GM23338 (cell line): ENCODE measurements at regions not wholly inside any gene's neighbourhood (a gene's known extent, or its start where the extent isn't known, plus 50 kb on each side); places are given as distances from the start of the nearest gene placed in this dataset.
A peak's percentile ranks its signal among the peaks of the same experiment; 100 is the strongest.

Source experiments
- ATAC-seq: fragments of 200-7000 bp; cut with Tn5 transposase; 3 replicates; pipeline ENCODE4 v1.9.1; 2020
- DNase-seq: peaks from one replicate; pipeline ENCODE4 v3.0.0-alpha.2; 2015; ENCODE audit warnings: low spot score
- H2AFZ ChIP-seq: fragments of 200-600 bp; sonication (generic); 2 replicates; pipeline ENCODE4 v1.8.0; 2016; ENCODE audit warnings: antibody characterized with exemption, mild to moderate bottlenecking, moderate library complexity
- H3F3A ChIP-seq: fragments of 200-600 bp; sonication (generic); replicated peaks from 2 replicates; pipeline ENCODE4 v1.8.0; 2017; ENCODE audit warnings: antibody characterized with exemption, mixed run types, low read depth
- H3K27ac ChIP-seq: fragments of 200-600 bp; sonication (generic); 2 replicates; pipeline ENCODE4 v1.6.1; 2016; ENCODE audit warnings: low read depth
- H3K27me3 ChIP-seq: fragments of 200-600 bp; sonication (generic); 2 replicates; pipeline ENCODE4 v1.8.0; 2016; ENCODE audit warnings: mild to moderate bottlenecking, mixed run types, moderate library complexity; ENCODE audit not compliant: insufficient read depth
- H3K36me3 ChIP-seq: fragments of 200-600 bp; sonication (generic); 2 replicates; pipeline ENCODE4 v1.8.0; 2016; ENCODE audit warnings: mild to moderate bottlenecking; ENCODE audit not compliant: insufficient read depth
- H3K4me1 ChIP-seq: fragments of 200-600 bp; sonication (generic); 2 replicates; pipeline ENCODE4 v1.8.0; 2016; ENCODE audit warnings: mild to moderate bottlenecking, moderate library complexity; ENCODE audit not compliant: insufficient read depth
- H3K4me2 ChIP-seq: fragments of 200-600 bp; sonication (generic); 2 replicates; pipeline ENCODE4 v1.7.1; 2017; ENCODE audit warnings: mixed run types
- H3K4me3 ChIP-seq: fragments of 200-600 bp; sonication (generic); 2 replicates; pipeline ENCODE4 v1.6.1; 2016; ENCODE audit warnings: mixed run types
- H3K79me2 ChIP-seq: fragments of 200-600 bp; sonication (generic); replicated peaks from 2 replicates; pipeline ENCODE4 v1.8.0; 2017; ENCODE audit warnings: mild to moderate bottlenecking; ENCODE audit not compliant: insufficient read depth
- H3K9me2 ChIP-seq: fragments of 200-600 bp; sonication (generic); 2 replicates; pipeline ENCODE4 v1.8.0; 2017; ENCODE audit not compliant: insufficient read depth
- H4K20me1 ChIP-seq: fragments of 200-600 bp; sonication (generic); replicated peaks from 2 replicates; pipeline ENCODE4 v1.8.0; 2017; ENCODE audit warnings: mild to moderate bottlenecking; ENCODE audit not compliant: insufficient read depth
- H3K27ac Mint-ChIP-seq: 2 replicates; pipeline ENCODE4 v1.8.0; 2020; ENCODE audit warnings: inconsistent platforms, mild to moderate bottlenecking, moderate library complexity, mixed read lengths
- H3K27me3 Mint-ChIP-seq: 3 replicates; pipeline ENCODE4 v1.8.0; 2022; ENCODE audit warnings: low read depth, mild to moderate bottlenecking, moderate library complexity, mixed read lengths, inconsistent platforms; ENCODE audit not compliant: insufficient read depth, poor library complexity
- H3K36me3 Mint-ChIP-seq: 3 replicates; pipeline ENCODE4 v1.8.0; 2021; ENCODE audit warnings: low read depth, mild to moderate bottlenecking, inconsistent platforms, moderate library complexity, mixed read lengths
- H3K4me1 Mint-ChIP-seq: 3 replicates; pipeline ENCODE4 v1.8.0; 2020; ENCODE audit warnings: mild to moderate bottlenecking, inconsistent platforms, mixed read lengths
- H3K4me3 Mint-ChIP-seq: 3 replicates; pipeline ENCODE4 v1.8.0; 2021; ENCODE audit warnings: moderate library complexity, mild to moderate bottlenecking, inconsistent platforms, mixed read lengths
- H3K9me3 Mint-ChIP-seq: 3 replicates; pipeline ENCODE4 v1.8.0; 2020; ENCODE audit warnings: moderate library complexity, mild to moderate bottlenecking, inconsistent platforms, mixed read lengths
- CREB1 ChIP-seq: fragments of 250-450 bp; sonication (Bioruptor Pico); IDR thresholded peaks from 2 replicates; pipeline ENCODE4 v1.5.0; 2020; ENCODE audit warnings: low read depth, mild to moderate bottlenecking, moderate library complexity
- JUNB ChIP-seq: IDR thresholded peaks from one replicate; pipeline ENCODE4 v1.6.1; 2016; ENCODE audit warnings: antibody characterized with exemption; ENCODE audit not compliant: unreplicated experiment
- NANOG ChIP-seq: IDR thresholded peaks from 2 replicates; pipeline ENCODE4 v1.6.1; 2016; ENCODE audit warnings: antibody characterized with exemption, borderline replicate concordance
- POLR2AphosphoS5 ChIP-seq: IDR thresholded peaks from 2 replicates; pipeline ENCODE4 v1.6.1; 2016; ENCODE audit warnings: antibody characterized with exemption, low read depth
- REST ChIP-seq: IDR thresholded peaks from one replicate; pipeline ENCODE4 v1.6.1; 2018; ENCODE audit warnings: antibody characterized with exemption; ENCODE audit not compliant: unreplicated experiment
- STAT1 ChIP-seq: IDR thresholded peaks from one replicate; pipeline ENCODE4 v1.6.1; 2016; ENCODE audit warnings: antibody characterized with exemption; ENCODE audit not compliant: unreplicated experiment
- TF ChIP-seq, protein P1 (sequence below), 2 experiments: fragments of 200-600 bp in 1 of 2; sonication (generic) in 1 of 2; conservative IDR thresholded peaks; 2 replicates each; pipeline versions ENCODE4 v1.5.1 to v1.6.1; 2016 to 2017; ENCODE audit warnings: antibody characterized with exemption in 2 of 2, low read depth in 2 of 2, mild to moderate bottlenecking in 2 of 2, moderate library complexity in 1 of 2
- TF ChIP-seq, protein P2 (sequence below): IDR thresholded peaks from 2 replicates; pipeline ENCODE4 v1.6.1; 2016; ENCODE audit warnings: antibody characterized with exemption

DNA sequence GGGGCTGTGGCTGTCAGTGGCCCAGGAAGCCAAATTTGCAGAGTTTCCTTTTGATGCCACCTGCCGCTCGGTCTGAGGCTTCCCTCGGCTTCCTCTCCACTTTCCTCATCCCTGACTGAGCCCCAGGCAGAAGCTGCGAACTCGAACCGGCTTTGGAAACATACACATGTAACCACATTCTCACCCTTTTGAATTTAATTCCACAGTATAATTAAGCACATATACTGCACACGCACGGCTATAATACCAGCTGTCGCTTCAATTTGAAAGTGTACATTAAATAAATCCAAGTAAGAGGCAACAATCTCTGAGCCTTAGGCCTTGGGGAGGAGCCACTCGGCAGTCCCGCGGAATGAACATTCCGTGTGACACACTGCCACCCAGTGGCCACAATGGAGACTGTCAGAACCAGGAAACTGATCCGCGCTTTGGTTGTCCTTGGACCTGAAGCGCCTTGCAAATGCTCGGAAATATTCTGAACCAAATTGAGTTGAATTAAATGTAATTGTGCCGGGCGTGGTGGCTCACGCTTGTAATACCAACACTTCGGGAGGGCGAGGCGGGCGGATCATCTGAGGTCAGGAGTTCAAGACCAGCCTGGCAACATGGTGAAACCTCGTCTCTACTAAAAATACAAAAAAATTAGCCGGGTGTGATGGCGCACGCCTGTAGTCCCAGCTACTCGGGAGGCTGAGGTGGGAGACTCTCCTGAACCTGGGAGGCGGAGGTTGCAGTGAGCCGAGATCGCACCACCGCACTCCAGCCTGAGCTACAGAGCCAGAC lies 117.9 kb upstream of the TMPO start:
- H3K9me2 ChIP-seq = no peaks in the 10 kb centered on the region
- peaks cover 16% of the 10 kb centered on the region for H3K4me1 ChIP-seq
- Mint-ChIP-seq H3K4me3 (peak overlapping the region; percentile 70), H3K9me3 (no peaks in the 10 kb centered on the region), H3K36me3 (no peaks in the 10 kb centered on the region), H3K4me1 (peaks cover 26% of the 10 kb centered on the region), H3K27ac (no peak overlapping the region; the same call in 1 of the 2 replicates), H3K27me3 (peaks cover 5% of the 10 kb centered on the region)
- H3K4me2 ChIP-seq = peak overlapping the region; percentile 77
- H4K20me1 ChIP-seq = no peaks in the 10 kb centered on the region
- H3K27me3 ChIP-seq = no peaks in the 10 kb centered on the region
- DNase-seq (peak; percentile 91), ATAC-seq (peak; percentile 92)
- TF ChIP-seq, protein P1, sequence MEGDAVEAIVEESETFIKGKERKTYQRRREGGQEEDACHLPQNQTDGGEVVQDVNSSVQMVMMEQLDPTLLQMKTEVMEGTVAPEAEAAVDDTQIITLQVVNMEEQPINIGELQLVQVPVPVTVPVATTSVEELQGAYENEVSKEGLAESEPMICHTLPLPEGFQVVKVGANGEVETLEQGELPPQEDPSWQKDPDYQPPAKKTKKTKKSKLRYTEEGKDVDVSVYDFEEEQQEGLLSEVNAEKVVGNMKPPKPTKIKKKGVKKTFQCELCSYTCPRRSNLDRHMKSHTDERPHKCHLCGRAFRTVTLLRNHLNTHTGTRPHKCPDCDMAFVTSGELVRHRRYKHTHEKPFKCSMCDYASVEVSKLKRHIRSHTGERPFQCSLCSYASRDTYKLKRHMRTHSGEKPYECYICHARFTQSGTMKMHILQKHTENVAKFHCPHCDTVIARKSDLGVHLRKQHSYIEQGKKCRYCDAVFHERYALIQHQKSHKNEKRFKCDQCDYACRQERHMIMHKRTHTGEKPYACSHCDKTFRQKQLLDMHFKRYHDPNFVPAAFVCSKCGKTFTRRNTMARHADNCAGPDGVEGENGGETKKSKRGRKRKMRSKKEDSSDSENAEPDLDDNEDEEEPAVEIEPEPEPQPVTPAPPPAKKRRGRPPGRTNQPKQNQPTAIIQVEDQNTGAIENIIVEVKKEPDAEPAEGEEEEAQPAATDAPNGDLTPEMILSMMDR (conservative IDR thresholded peaks at IDR 0.05; ENCODE audit: low read depth in 2 of 2) = peak; percentile 94 to 98
- no peak for TF ChIP-seq STAT1
- no peaks in the 10 kb centered on the region for H3F3A ChIP-seq
- no peaks in the 10 kb centered on the region for H3K36me3 ChIP-seq
- H3K27ac ChIP-seq = peak overlapping the region; percentile 35; the same call in 1 of the 2 replicates
- H3K4me3 ChIP-seq = peak overlapping the region; percentile 53
- H3K79me2 ChIP-seq = no peaks in the 10 kb centered on the region
- peak overlapping the region; percentile 84; the same call in 1 of the 2 replicates for H2AFZ ChIP-seq

DNA sequence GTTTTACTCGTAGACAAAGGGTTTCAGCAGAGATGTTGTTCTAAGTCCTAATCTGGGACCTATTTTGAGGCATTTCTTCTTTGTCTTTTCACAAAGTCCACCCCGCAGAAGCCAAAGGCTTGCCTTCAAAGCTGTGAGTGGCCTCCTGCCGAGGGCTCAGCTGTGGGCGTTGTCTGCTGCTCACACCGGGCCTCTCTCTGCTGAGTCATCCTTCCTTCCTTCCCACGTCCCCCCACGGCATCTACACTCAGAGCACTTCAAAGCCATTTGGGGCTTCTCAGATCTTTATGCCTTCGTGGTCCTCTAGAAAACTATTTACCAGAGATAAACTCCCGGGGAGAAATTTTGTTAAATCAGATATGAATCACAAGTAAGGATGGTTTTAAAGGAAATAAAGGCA lies 115.9 kb upstream of the TMPO start:
- peak overlapping the region; percentile 4; the same call in 1 of the 2 replicates for H2AFZ ChIP-seq
- peak overlapping the region; percentile 7; the same call in 1 of the 2 replicates for H3K4me2 ChIP-seq

GRCh38 chr12:98401427-98401826 lies 114.0 kb upstream of the TMPO start:
- Histone ChIP-seq H3K4me1 (peaks cover 33% of the 10 kb centered on the region), H3K4me3 (no peak overlapping the region), H3K36me3 (no peaks in the 10 kb centered on the region), H3K9me2 (peaks cover 20% of the 10 kb centered on the region), H3F3A (no peaks in the 10 kb centered on the region), H2AFZ (no peak overlapping the region), H3K4me2 (no peak overlapping the region), H3K79me2 (no peaks in the 10 kb centered on the region), H4K20me1 (no peaks in the 10 kb centered on the region), H3K27me3 (no peaks in the 10 kb centered on the region), H3K27ac (no peak overlapping the region)
- ATAC-seq (no peak), DNase-seq (no peak)
- H3K27me3 Mint-ChIP-seq = peaks cover 3% of the 10 kb centered on the region
- TF ChIP-seq CREB1 (CRISPR knock-in tag) (no peak), POLR2AphosphoS5 (no peak), REST (no peak), NANOG (no peak), JUNB (no peak)
- TF ChIP-seq, protein P1 (conservative IDR thresholded peaks at IDR 0.05; ENCODE audit: low read depth in 2 of 2) = no peak
- TF ChIP-seq, protein P2, sequence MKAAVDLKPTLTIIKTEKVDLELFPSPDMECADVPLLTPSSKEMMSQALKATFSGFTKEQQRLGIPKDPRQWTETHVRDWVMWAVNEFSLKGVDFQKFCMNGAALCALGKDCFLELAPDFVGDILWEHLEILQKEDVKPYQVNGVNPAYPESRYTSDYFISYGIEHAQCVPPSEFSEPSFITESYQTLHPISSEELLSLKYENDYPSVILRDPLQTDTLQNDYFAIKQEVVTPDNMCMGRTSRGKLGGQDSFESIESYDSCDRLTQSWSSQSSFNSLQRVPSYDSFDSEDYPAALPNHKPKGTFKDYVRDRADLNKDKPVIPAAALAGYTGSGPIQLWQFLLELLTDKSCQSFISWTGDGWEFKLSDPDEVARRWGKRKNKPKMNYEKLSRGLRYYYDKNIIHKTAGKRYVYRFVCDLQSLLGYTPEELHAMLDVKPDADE = no peak
- peaks cover 4% of the 10 kb centered on the region; the same call in 1 of the 3 replicates for H3K9me3 Mint-ChIP-seq
- H3K4me1 Mint-ChIP-seq = peaks cover 49% of the 10 kb centered on the region
- H3K36me3 Mint-ChIP-seq = peaks cover 2% of the 10 kb centered on the region; the same call in 1 of the 3 replicates
- no peak overlapping the region for H3K4me3 Mint-ChIP-seq
- no peak overlapping the region for H3K27ac Mint-ChIP-seq

More for the DNA sequence above, 115.9 kb upstream of the TMPO start:
- ATAC-seq = peak; percentile 61
- no peaks in the 10 kb centered on the region; the same call in 2 of the 3 replicates for H3K36me3 Mint-ChIP-seq
- DNase-seq = peak; percentile 58
- no peak for TF ChIP-seq STAT1
- no peak for TF ChIP-seq POLR2AphosphoS5
- Histone ChIP-seq H3K4me1 (peaks cover 20% of the 10 kb centered on the region), H3K27ac (no peak overlapping the region), H3K4me3 (no peak overlapping the region), H3K79me2 (no peaks in the 10 kb centered on the region), H3K36me3 (no peaks in the 10 kb centered on the region), H3K27me3 (no peaks in the 10 kb centered on the region), H3K9me2 (0 out of 2 replicates have a peak, but pooled peaks cover 8% of the 10 kb centered on the region), H4K20me1 (no peaks in the 10 kb centered on the region), H3F3A (no peaks in the 10 kb centered on the region)
- peaks cover 5% of the 10 kb centered on the region for H3K27me3 Mint-ChIP-seq
- H3K9me3 Mint-ChIP-seq = no peaks in the 10 kb centered on the region; the same call in 2 of the 3 replicates
- peaks cover 35% of the 10 kb centered on the region for H3K4me1 Mint-ChIP-seq
- no peak overlapping the region; the same call in 1 of the 2 replicates for H3K27ac Mint-ChIP-seq
- H3K4me3 Mint-ChIP-seq = no peak overlapping the region
